Stomach (tissue), 4 donors: ENCODE measurements at regions not wholly inside any gene's neighbourhood (a gene's known extent, or its start where the extent isn't known, plus 50 kb on each side); places are given as distances from the start of the nearest gene placed in this dataset.

Source experiments
- EP300 ChIP-seq: sonication (generic); formaldehyde crosslinking; IDR thresholded peaks from one replicate; pipeline ENCODE4 v1.6.1; 2017; ENCODE audit warnings: antibody characterized with exemption
- POLR2A ChIP-seq, 4 donors: fragments of 450-650 bp; IDR thresholded peaks; one replicate each; pipeline ENCODE4 v1.6.1; 2016; ENCODE audit warnings: antibody characterized with exemption in 4 of 4, control low read depth in 2 of 4, mild to moderate bottlenecking in 1 of 4, moderate library complexity in 1 of 4
- POLR2AphosphoS5 ChIP-seq, 3 donors: sonication (generic); formaldehyde crosslinking; IDR thresholded peaks; one replicate each; pipeline ENCODE4 v1.6.1; 2016; ENCODE audit warnings: antibody characterized with exemption in 3 of 3
- TF ChIP-seq, protein P1 (sequence below), 7 experiments: fragments of 450-650 bp in 4 of 7; fragments of 200-600 bp in 3 of 7; sonication (generic) in 3 of 7; IDR thresholded peaks; one replicate each; pipeline ENCODE4 v1.5.1; 2016 to 2019; ENCODE audit warnings: antibody characterized with exemption in 7 of 7, control low read depth in 2 of 7, mild to moderate bottlenecking in 1 of 7

DNA sequence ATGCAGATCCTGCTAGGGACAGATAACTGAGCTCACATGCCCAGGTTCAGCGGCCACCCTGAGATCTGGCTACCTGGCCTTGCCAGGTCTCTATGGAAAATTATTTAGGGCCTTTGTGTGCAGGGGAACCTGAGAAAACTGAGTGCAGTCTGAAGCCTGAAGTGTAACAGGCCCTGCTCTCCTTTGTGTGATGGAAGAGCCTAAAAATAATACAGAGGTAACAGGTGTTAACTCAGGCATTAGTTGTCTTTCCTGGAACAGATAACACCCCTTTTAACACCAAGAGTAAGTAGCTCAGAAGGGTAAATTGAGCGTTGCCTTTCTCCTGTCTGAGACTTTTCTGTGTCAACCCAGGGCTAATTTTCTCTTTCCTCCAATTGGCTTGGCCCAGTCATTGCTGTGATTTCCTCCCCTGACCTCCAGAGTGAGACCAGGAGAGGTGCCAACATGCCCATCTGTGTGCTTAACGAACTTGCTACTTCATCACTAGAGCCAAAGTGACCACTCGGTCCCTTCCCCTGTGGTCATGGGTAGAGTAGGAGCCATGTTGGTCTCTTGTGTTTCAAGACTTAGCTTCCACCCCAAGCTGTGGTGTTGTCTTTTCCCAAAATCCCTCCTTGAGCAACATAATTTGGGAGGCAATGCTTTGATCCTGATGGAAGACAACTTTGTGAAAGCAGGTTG is 304.4 kb upstream of the JAG1 start:
- TF ChIP-seq, protein P1, sequence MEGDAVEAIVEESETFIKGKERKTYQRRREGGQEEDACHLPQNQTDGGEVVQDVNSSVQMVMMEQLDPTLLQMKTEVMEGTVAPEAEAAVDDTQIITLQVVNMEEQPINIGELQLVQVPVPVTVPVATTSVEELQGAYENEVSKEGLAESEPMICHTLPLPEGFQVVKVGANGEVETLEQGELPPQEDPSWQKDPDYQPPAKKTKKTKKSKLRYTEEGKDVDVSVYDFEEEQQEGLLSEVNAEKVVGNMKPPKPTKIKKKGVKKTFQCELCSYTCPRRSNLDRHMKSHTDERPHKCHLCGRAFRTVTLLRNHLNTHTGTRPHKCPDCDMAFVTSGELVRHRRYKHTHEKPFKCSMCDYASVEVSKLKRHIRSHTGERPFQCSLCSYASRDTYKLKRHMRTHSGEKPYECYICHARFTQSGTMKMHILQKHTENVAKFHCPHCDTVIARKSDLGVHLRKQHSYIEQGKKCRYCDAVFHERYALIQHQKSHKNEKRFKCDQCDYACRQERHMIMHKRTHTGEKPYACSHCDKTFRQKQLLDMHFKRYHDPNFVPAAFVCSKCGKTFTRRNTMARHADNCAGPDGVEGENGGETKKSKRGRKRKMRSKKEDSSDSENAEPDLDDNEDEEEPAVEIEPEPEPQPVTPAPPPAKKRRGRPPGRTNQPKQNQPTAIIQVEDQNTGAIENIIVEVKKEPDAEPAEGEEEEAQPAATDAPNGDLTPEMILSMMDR (IDR thresholded peaks at IDR 0.05), result no peak
- TF ChIP-seq POLR2A (IDR thresholded peaks at IDR 0.05) (no peak), POLR2AphosphoS5 (IDR thresholded peaks at IDR 0.05) (no peak), EP300 (no peak)
